WTC11 (cell line): ENCODE measurements at regions not wholly inside any gene's neighbourhood (a gene's known extent, or its start where the extent isn't known, plus 50 kb on each side); places are given as distances from the start of the nearest gene placed in this dataset.

Source experiments
- ATAC-seq: fragments of 200-7000 bp; cut with Tn5 transposase; 2 replicates; pipeline ENCODE4 v1.10.0; 2021; ENCODE audit warnings: mild to moderate bottlenecking, moderate library complexity
- CTCF ChIA-PET: fragments of 300-600 bp; sonication (Branson Sonifier 250); formaldehyde crosslinking; loops from one replicate; lab custom pipeline; 2021; ENCODE audit warnings: antibody characterized with exemption; lab: Charles Lee
- POLR2A ChIA-PET: fragments of 350-600 bp; sonication (Branson Sonifier 250); formaldehyde crosslinking; loops from one replicate; lab custom pipeline; 2021; ENCODE audit warnings: antibody characterized with exemption; lab: Charles Lee
- DNase-seq: peaks from one replicate; pipeline ENCODE4 v3.0.0; 2021; ENCODE audit warnings: low spot score
- H3K27ac Mint-ChIP-seq: 2 replicates; pipeline ENCODE4 v1.8.0; 2021; ENCODE audit warnings: mixed read lengths
- H3K27me3 Mint-ChIP-seq: 2 replicates; pipeline ENCODE4 v1.8.0; 2021; ENCODE audit warnings: low read depth, mild to moderate bottlenecking, moderate library complexity, mixed read lengths
- H3K36me3 Mint-ChIP-seq: 2 replicates; pipeline ENCODE4 v1.8.0; 2021; ENCODE audit warnings: mixed read lengths
- H3K4me1 Mint-ChIP-seq: 2 replicates; pipeline ENCODE4 v1.8.0; 2022; ENCODE audit warnings: mixed read lengths
- H3K4me3 Mint-ChIP-seq: 2 replicates; pipeline ENCODE4 v1.8.0; 2021; ENCODE audit warnings: mild to moderate bottlenecking, moderate library complexity, mixed read lengths
- H3K9me3 Mint-ChIP-seq: 2 replicates; pipeline ENCODE4 v1.8.0; 2021; ENCODE audit warnings: mixed read lengths
- AFF4 ChIP-seq: sonication (generic); formaldehyde crosslinking; IDR thresholded peaks from 2 replicates; pipeline ENCODE4 v1.8.1; 2023; ENCODE audit warnings: mild to moderate bottlenecking, missing genetic modification reagents, borderline replicate concordance
- CTCF ChIP-seq: fragments of 200-600 bp; IDR thresholded peaks from 2 replicates; pipeline ENCODE4 v1.8.0; 2022; ENCODE audit warnings: antibody characterized with exemption
- ERG ChIP-seq: fragments of 250-450 bp; sonication (Bioruptor Pico); IDR thresholded peaks from 2 replicates; pipeline ENCODE4 v1.8.0; 2021; ENCODE audit warnings: mild to moderate bottlenecking
- ESRRA ChIP-seq: sonication (generic); formaldehyde crosslinking; IDR thresholded peaks from 2 replicates; pipeline ENCODE4 v1.8.1; 2022; ENCODE audit warnings: mild to moderate bottlenecking, missing genetic modification reagents, borderline replicate concordance
- GTF2I ChIP-seq: fragments of 250-450 bp; sonication (Bioruptor Pico); conservative IDR thresholded peaks from 2 replicates; pipeline ENCODE4 v1.4.0; 2021; ENCODE audit warnings: mild to moderate bottlenecking
- JUN ChIP-seq: sonication (generic); formaldehyde crosslinking; IDR thresholded peaks from 2 replicates; pipeline ENCODE4 v1.8.0; 2023; ENCODE audit warnings: mild to moderate bottlenecking, missing genetic modification reagents
- MXD4 ChIP-seq: fragments of 250-450 bp; sonication (Bioruptor Pico); IDR thresholded peaks from 2 replicates; pipeline ENCODE4 v1.8.0; 2021; ENCODE audit warnings: mild to moderate bottlenecking, moderate library complexity, borderline replicate concordance
- NR2C2 ChIP-seq: sonication (generic); formaldehyde crosslinking; IDR thresholded peaks from 2 replicates; pipeline ENCODE4 v1.8.0; 2022; ENCODE audit warnings: mild to moderate bottlenecking, missing genetic modification reagents
- SMAD3 ChIP-seq: sonication (generic); formaldehyde crosslinking; IDR thresholded peaks from 2 replicates; pipeline ENCODE4 v1.8.0; 2022; ENCODE audit warnings: missing genetic modification reagents, mild to moderate bottlenecking, borderline replicate concordance
- TEAD1 ChIP-seq: sonication (generic); formaldehyde crosslinking; IDR thresholded peaks from 2 replicates; pipeline ENCODE4 v1.8.0; 2022; ENCODE audit warnings: mild to moderate bottlenecking, missing genetic modification reagents
- ZNF423 ChIP-seq: fragments of 250-450 bp; sonication (Bioruptor Pico); IDR thresholded peaks from 2 replicates; pipeline ENCODE4 v2.1.2; 2022; ENCODE audit warnings: mild to moderate bottlenecking, moderate library complexity
- ZNF512 ChIP-seq: sonication (generic); formaldehyde crosslinking; IDR thresholded peaks from 2 replicates; pipeline ENCODE4 v1.8.1; 2022; ENCODE audit warnings: missing genetic modification reagents, borderline replicate concordance
- ZNF671 ChIP-seq: fragments of 250-450 bp; sonication (Bioruptor Pico); IDR thresholded peaks from 2 replicates; pipeline ENCODE4 v1.8.0; 2021; ENCODE audit warnings: mild to moderate bottlenecking
- TF ChIP-seq, protein P1 (sequence below): fragments of 250-450 bp; sonication (Bioruptor Pico); IDR thresholded peaks from 2 replicates; pipeline ENCODE4 v1.9.0; 2021; ENCODE audit warnings: mild to moderate bottlenecking
- TF ChIP-seq, protein P2 (sequence below): sonication (generic); formaldehyde crosslinking; IDR thresholded peaks from 2 replicates; pipeline ENCODE4 v1.8.1; 2023; ENCODE audit warnings: mild to moderate bottlenecking, missing genetic modification reagents
- TF ChIP-seq, protein P3 (sequence below): sonication (generic); formaldehyde crosslinking; IDR thresholded peaks from 2 replicates; pipeline ENCODE4 v1.8.1; 2022; ENCODE audit warnings: mild to moderate bottlenecking, missing genetic modification reagents, moderate library complexity, borderline replicate concordance

DNA sequence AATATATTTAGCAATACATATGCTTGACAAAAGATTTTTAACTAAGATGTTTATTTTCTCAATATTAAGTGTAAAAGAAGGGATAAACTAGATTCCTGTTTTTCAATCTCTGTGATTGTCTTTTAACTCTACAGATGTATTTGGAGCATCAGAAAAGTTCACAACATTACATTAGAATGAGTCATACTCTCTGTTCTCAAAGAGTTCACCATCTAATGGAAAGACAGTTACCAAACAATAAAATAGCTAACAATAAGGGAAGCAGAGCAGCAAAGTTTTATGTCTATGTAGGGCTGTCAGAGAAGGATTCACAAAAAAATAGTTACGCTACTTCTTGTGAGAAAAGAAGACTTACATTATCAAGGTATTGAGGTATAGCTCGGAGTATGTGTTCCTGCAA lies 109.2 kb upstream of the MAP2 start:
- H3K27ac Mint-ChIP-seq: no peak overlapping the region
- TF ChIP-seq, protein P1, sequence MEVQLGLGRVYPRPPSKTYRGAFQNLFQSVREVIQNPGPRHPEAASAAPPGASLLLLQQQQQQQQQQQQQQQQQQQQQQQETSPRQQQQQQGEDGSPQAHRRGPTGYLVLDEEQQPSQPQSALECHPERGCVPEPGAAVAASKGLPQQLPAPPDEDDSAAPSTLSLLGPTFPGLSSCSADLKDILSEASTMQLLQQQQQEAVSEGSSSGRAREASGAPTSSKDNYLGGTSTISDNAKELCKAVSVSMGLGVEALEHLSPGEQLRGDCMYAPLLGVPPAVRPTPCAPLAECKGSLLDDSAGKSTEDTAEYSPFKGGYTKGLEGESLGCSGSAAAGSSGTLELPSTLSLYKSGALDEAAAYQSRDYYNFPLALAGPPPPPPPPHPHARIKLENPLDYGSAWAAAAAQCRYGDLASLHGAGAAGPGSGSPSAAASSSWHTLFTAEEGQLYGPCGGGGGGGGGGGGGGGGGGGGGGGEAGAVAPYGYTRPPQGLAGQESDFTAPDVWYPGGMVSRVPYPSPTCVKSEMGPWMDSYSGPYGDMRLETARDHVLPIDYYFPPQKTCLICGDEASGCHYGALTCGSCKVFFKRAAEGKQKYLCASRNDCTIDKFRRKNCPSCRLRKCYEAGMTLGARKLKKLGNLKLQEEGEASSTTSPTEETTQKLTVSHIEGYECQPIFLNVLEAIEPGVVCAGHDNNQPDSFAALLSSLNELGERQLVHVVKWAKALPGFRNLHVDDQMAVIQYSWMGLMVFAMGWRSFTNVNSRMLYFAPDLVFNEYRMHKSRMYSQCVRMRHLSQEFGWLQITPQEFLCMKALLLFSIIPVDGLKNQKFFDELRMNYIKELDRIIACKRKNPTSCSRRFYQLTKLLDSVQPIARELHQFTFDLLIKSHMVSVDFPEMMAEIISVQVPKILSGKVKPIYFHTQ (CRISPR knock-in tag): no peak
- TF ChIP-seq JUN (CRISPR knock-in tag) (no peak), SMAD3 (CRISPR knock-in tag) (no peak), ERG (CRISPR knock-in tag) (no peak), CTCF (no peak), ZNF512 (CRISPR knock-in tag) (no peak), ESRRA (CRISPR knock-in tag) (no peak), ZNF423 (no peak), ZNF671 (CRISPR knock-in tag) (no peak)
- TF ChIP-seq, protein P2, sequence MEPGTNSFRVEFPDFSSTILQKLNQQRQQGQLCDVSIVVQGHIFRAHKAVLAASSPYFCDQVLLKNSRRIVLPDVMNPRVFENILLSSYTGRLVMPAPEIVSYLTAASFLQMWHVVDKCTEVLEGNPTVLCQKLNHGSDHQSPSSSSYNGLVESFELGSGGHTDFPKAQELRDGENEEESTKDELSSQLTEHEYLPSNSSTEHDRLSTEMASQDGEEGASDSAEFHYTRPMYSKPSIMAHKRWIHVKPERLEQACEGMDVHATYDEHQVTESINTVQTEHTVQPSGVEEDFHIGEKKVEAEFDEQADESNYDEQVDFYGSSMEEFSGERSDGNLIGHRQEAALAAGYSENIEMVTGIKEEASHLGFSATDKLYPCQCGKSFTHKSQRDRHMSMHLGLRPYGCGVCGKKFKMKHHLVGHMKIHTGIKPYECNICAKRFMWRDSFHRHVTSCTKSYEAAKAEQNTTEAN (CRISPR knock-in tag): no peak
- TF ChIP-seq, protein P3, sequence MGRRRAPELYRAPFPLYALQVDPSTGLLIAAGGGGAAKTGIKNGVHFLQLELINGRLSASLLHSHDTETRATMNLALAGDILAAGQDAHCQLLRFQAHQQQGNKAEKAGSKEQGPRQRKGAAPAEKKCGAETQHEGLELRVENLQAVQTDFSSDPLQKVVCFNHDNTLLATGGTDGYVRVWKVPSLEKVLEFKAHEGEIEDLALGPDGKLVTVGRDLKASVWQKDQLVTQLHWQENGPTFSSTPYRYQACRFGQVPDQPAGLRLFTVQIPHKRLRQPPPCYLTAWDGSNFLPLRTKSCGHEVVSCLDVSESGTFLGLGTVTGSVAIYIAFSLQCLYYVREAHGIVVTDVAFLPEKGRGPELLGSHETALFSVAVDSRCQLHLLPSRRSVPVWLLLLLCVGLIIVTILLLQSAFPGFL (CRISPR knock-in tag): no peak
- TF ChIP-seq, all 79 proteins: peak for 0
- ATAC-seq (no peak), DNase-seq (no peak)
- Mint-ChIP-seq H3K27me3 (peaks cover 3% of the 10 kb centered on the region; the same call in 1 of the 2 replicates), H3K36me3 (peaks cover 20% of the 10 kb centered on the region), H3K4me1 (peaks cover 34% of the 10 kb centered on the region), H3K4me3 (no peak overlapping the region), H3K9me3 (no peaks in the 10 kb centered on the region)
- CTCF ChIA-PET: no interaction called here
- POLR2A ChIA-PET: no interaction called here

DNA sequence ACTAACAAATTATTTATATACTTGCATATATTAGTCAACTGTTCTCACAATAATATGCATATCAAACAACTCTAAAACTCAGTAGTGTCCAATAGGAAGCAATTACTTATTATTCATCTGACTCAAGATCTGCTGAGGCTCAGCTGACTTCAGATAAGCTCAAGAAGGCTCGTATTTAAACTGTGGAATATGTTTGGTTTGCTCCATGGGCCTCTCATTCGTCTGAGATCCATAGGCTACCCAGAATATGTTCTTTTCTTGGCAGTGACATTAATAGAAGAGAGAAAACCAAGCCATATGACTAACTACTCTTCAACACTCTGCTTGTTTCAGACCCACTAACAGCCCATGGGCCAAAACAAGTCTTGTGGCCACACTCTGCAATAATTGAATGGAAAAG lies 107.7 kb upstream of the MAP2 start:
- ATAC-seq (no peak), DNase-seq (no peak)
- H3K4me1 Mint-ChIP-seq: peaks cover 31% of the 10 kb centered on the region
- no peaks in the 10 kb centered on the region for H3K9me3 Mint-ChIP-seq
- H3K27ac Mint-ChIP-seq: no peak overlapping the region
- CTCF ChIA-PET: no interaction called here
- H3K36me3 Mint-ChIP-seq: peaks cover 8% of the 10 kb centered on the region
- no peak overlapping the region for H3K4me3 Mint-ChIP-seq
- POLR2A ChIA-PET: no interaction called here
- no peaks in the 10 kb centered on the region for H3K27me3 Mint-ChIP-seq
- TF ChIP-seq AFF4 (CRISPR knock-in tag): no peak
- TF ChIP-seq, protein P3 (CRISPR knock-in tag): no peak
- TF ChIP-seq, protein P1 (CRISPR knock-in tag): no peak
- TF ChIP-seq GTF2I (CRISPR knock-in tag): no peak
- TF ChIP-seq TEAD1: no peak
- TF ChIP-seq NR2C2: no peak
- TF ChIP-seq MXD4: no peak
